HG03520 (cell line): ENCODE measurements at regions not wholly inside any gene's neighbourhood (a gene's known extent, or its start where the extent isn't known, plus 50 kb on each side); places are given as distances from the start of the nearest gene placed in this dataset.
"Not testable (repeated sequence)": the region's sequence is repeated elsewhere in the genome, so short reads cannot be mapped to it uniquely, and the experiment has no call there.

Source experiments
- ATAC-seq: cut with Tn5 transposase; IDR thresholded peaks from one replicate; pipeline ENCODE4 v1.9.1; 2021; ENCODE audit warnings: mild to moderate bottlenecking, moderate library complexity; ENCODE audit not compliant: unreplicated experiment

- no peak for ATAC-seq
Observed at GRCh38 chr21:41612674-41613532, 104.9 kb upstream of the TMPRSS2 start.

- no peak for ATAC-seq
Observed at GRCh38 chr21:41611966-41612606, 104.1 kb upstream of the TMPRSS2 start.

GRCh38 chr21:41611441-41611840, 103.5 kb upstream of the TMPRSS2 start:
- ATAC-seq = no peak

DNA sequence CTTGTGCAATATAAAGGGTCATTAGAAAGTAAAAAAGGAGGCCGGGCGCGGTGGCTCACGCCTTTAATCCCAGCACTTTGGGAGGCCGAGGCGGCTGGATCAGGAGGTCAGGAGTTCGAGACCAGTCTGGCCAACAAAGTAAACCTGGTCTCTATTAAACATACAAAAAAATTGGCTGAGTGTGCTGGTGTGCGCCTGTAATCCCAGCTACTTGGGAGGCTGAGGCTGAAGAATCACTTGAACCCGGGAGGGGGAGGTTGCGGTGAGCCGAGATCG, 102.8 kb upstream of the TMPRSS2 start:
- ATAC-seq = not testable (repeated sequence)

DNA sequence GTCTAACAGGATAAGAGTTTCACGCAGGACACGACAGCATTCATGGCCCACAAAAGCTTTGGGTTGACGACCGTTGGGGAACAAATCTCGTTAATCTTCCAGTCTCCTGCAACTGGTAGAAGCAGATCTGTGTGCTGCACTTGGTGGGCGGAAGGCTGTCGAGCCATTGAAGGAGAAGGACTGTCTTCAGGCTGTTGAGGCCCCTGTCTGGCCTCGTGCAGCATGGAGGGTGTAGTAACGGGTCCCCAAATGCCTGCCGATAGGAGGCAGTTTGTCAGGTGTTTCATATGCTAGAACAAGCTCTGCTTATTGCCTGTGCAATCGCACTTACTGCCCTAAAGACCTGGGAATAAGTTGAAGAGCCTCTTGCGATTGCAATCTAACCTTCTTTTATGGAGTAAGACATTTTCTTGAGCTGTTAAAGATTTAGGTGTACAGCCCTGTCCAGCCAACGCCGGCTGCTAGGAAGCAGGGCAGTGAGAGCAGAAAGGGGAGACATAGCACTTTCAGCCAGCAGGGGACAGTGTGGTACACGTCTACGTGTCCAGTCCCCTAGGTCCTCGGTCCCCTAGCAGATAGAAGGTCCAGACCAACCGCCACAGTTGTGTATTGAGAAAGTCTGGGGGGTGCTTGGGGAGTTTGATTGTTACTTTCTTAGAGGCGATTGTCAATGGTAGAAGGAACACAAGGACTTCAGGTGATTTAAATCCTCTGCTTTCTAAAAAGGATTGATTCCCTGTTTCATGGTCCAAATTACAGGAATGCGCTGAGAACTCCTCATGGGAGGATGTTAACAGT, 102.3 kb upstream of the TMPRSS2 start:
- ATAC-seq = no peak

- ATAC-seq = no peak
Observed at GRCh38 chr21:41606706-41607105, 98.7 kb upstream of the TMPRSS2 start.

DNA sequence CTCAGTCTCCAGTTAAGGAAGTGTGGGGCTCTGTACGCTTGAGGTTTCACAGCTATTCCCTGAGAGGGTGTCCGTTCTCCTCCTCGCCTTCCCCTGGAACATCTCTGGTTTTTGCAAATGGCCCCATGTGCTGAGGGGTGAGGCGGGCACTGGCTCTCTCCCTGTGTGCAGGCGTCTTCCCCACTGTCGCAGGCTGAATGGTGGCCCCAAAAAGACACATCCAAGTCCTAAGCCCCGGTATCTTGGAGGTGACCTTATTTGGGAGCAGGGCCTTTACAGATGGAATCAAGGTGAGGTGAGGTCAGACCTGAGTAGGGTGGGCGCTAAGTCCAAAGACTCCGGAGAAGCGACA, 98.0 kb upstream of the TMPRSS2 start:
- ATAC-seq = no peak

GRCh38 chr21:41605178-41605933, 97.4 kb upstream of the TMPRSS2 start:
- ATAC-seq = no peak

DNA sequence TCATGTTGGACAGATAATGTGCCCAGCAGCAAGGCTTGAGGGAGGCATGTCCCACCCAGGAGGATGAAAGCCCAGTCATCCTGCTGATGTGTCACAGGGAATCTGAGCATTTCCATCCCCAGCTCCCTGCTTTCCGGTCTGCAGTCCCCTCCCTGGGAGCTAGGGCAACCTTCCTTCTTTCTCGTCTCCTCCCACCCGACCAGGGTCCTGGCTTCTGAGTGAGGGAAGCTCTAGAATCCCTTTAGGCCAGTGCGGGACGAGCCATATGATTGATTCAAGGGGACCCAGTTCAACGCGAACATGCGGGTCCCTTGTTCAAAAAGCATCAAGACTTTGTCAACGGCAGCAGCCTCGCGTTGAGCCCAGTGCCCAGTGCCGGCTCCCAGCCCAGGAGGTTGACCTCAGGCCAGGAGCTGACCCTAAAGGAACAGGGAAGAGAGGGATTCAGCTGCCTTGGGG, 96.7 kb upstream of the TMPRSS2 start:
- ATAC-seq = no peak

GRCh38 chr21:41603476-41603875, 95.5 kb upstream of the TMPRSS2 start:
- no peak for ATAC-seq

- no peak for ATAC-seq
Observed at GRCh38 chr21:41602531-41602930, 94.6 kb upstream of the TMPRSS2 start.

- ATAC-seq = no peak
Observed at GRCh38 chr21:41601573-41602368, 93.8 kb upstream of the TMPRSS2 start.

- ATAC-seq = no peak
Observed at GRCh38 chr21:41600961-41601572, 93.1 kb upstream of the TMPRSS2 start.

DNA sequence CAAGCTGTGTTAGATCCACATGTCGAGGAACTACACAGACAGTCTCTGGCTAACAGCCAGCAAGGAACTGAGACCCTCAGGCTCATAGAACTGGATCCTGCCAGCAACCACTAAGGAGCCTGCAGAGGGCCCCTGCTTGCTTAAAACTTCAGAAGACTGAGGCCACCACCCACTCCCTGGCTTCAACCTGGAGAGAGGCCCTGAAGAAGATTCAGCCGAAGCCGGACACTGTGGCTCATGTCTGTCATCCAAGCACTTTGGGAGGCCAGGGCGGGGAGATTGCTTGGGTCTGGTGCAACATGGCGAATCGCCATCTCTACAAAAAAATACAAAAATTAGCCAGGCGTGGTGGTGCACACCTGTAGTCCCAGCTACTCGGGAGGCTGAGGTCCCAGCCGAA, 92.6 kb upstream of the TMPRSS2 start:
- ATAC-seq = no peak

GRCh38 chr21:41600116-41600515, 92.2 kb upstream of the TMPRSS2 start:
- no peak for ATAC-seq

DNA sequence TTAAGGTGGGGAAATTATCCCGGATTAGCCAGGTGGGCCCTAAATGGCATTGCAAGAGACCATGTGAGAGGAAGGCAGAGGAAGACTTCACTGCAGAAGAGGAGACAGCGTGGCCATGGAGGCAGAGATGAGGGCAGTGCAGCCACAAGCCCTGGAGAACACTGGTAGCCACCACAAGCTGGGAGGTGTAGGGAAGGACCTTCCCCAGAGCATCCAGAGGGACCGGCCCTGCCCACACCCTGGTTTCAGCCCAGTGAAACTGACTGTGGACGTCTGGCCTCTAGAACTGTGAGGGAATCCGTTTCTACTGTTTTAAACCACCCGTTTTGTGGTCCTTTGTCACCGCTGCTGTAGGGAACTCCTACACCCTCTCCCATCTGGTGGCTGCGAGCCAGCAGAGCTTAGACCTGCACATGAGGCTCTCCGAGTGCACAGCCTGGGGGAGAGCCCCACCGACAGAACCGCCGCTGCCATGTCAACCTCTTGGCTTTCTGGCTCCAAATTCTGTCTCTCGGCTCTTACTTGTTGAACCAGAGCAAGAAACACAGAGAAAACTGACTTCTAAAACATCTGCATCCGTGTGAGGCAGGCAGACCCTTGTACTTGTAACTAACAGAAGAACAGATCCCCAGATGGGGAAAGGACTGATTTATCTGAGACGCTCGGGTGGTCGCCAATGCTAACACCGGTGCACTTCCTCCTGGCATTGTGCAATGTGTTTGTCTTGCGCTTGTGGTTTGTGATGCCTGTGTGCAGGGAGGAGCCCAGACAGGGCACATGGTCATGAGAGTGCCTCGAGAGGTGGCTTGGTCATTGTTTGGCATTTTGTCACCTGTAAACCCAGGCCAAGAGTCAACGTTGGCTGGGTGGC, 90.8 kb upstream of the TMPRSS2 start:
- ATAC-seq = no peak

DNA sequence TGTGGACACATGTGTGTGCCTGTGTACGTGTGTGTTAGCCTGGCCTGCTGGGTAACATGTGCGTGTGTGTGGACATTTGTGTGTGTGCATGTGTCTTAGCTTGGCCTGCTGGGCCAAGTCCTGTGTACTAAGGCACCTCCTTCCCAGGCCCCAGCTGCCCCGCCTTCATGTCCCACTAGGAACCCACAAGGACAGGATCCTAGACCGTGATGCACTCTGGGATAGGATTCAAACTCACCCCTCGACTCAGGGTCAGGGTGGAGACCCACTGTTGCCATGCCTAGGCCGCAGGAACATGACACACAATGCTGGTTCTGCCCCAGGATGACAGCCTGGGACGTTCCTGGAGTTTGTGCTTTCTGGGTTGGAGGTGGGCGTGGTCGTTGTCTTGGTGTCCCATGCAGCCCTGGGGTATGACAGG, 89.9 kb upstream of the TMPRSS2 start:
- no peak for ATAC-seq

- ATAC-seq = no peak
Observed at GRCh38 chr21:41597227-41597626, 89.3 kb upstream of the TMPRSS2 start.
